ENCODE measurements at regions not wholly inside any gene's neighbourhood (a gene's known extent, or its start where the extent isn't known, plus 50 kb on each side); places are given as distances from the start of the nearest gene placed in this dataset.

- no peak for TF ChIP-seq BHLHE40 (IDR thresholded peaks at IDR 0.05; ENCODE audit: borderline replicate concordance)
- TF ChIP-seq TARDBP (IDR thresholded peaks at IDR 0.05), result no peak
- no peak for TF ChIP-seq FOXA1 (IDR thresholded peaks at IDR 0.05)
- TF ChIP-seq SUZ12 (IDR thresholded peaks at IDR 0.05), result no peak
- no peak for TF ChIP-seq L3MBTL2 (conservative IDR thresholded peaks at IDR 0.05)
- no peak for TF ChIP-seq ZNF384 (IDR thresholded peaks at IDR 0.05)
- TF ChIP-seq SP1 (IDR thresholded peaks at IDR 0.05), result no peak
- no peak for TF ChIP-seq ARNT (IDR thresholded peaks at IDR 0.05)
- TF ChIP-seq FOXK2 (IDR thresholded peaks at IDR 0.05), result no peak
These were observed 516.6 kb upstream of the NXPH2 start for GRCh38 chr2:139296672-139297209.
